ENCODE measurements at regions not wholly inside any gene's neighbourhood (a gene's known extent, or its start where the extent isn't known, plus 50 kb on each side); places are given as distances from the start of the nearest gene placed in this dataset.
"Not testable (repeated sequence)": the region's sequence is repeated elsewhere in the genome, so short reads cannot be mapped to it uniquely, and the experiment has no call there.

GRCh38 chr18:15001795-15002107 lies 253.8 kb downstream of the ANKRD30B start:
- TF ChIP-seq, protein P1, sequence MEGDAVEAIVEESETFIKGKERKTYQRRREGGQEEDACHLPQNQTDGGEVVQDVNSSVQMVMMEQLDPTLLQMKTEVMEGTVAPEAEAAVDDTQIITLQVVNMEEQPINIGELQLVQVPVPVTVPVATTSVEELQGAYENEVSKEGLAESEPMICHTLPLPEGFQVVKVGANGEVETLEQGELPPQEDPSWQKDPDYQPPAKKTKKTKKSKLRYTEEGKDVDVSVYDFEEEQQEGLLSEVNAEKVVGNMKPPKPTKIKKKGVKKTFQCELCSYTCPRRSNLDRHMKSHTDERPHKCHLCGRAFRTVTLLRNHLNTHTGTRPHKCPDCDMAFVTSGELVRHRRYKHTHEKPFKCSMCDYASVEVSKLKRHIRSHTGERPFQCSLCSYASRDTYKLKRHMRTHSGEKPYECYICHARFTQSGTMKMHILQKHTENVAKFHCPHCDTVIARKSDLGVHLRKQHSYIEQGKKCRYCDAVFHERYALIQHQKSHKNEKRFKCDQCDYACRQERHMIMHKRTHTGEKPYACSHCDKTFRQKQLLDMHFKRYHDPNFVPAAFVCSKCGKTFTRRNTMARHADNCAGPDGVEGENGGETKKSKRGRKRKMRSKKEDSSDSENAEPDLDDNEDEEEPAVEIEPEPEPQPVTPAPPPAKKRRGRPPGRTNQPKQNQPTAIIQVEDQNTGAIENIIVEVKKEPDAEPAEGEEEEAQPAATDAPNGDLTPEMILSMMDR (conservative IDR thresholded peaks at IDR 0.05 in 1 of 2, IDR thresholded peaks at IDR 0.05 in 1 of 2; ENCODE audit: low read depth in 1 of 2, low read length in 2 of 2) = not testable (repeated sequence)
- not testable (repeated sequence) for TF ChIP-seq EZH2 (IDR thresholded peaks at IDR 0.05; ENCODE audit: low read length, missing control alignments)

Measured in fibroblast of lung (primary cell).